CD4-positive, alpha-beta T cell treated with Interleukin-10 for 1 hour (primary cell): ENCODE measurements at regions not wholly inside any gene's neighbourhood (a gene's known extent, or its start where the extent isn't known, plus 50 kb on each side); places are given as distances from the start of the nearest gene placed in this dataset.
"Not testable (repeated sequence)": the region's sequence is repeated elsewhere in the genome, so short reads cannot be mapped to it uniquely, and the experiment has no call there.

Source experiments
- DNase-seq: peaks from one replicate; pipeline ENCODE4 v3.0.0-alpha.2; 2020

GRCh38 chr3:162684260-162684659 is 1187.7 kb downstream of the OTOL1 start:
- DNase-seq, result no peak

- no peak for DNase-seq
These were observed 1202.7 kb downstream of the OTOL1 start for GRCh38 chr3:162699291-162699690.

- DNase-seq, result no peak
These were observed 1204.6 kb downstream of the OTOL1 start for GRCh38 chr3:162701211-162701610.

- DNase-seq, result no peak
These were observed 1206.3 kb downstream of the OTOL1 start for GRCh38 chr3:162702768-162703385.

GRCh38 chr3:162704238-162704637 is 1207.6 kb downstream of the OTOL1 start:
- no peak for DNase-seq

- DNase-seq, result no peak
These were observed 1208.3 kb downstream of the OTOL1 start for GRCh38 chr3:162704799-162705385.

- not testable (repeated sequence) for DNase-seq
These were observed 1211.8 kb downstream of the OTOL1 start for GRCh38 chr3:162708394-162708793.

GRCh38 chr3:162708942-162709706 is 1212.5 kb downstream of the OTOL1 start:
- not testable (repeated sequence) for DNase-seq

- DNase-seq, result no peak
These were observed 1213.9 kb downstream of the OTOL1 start for GRCh38 chr3:162710332-162711112.

- not testable (repeated sequence) for DNase-seq
These were observed 1220.5 kb downstream of the OTOL1 start for GRCh38 chr3:162717074-162717473.

GRCh38 chr3:162718697-162719096 is 1222.1 kb downstream of the OTOL1 start:
- DNase-seq, result no peak

GRCh38 chr3:162719684-162720341 is 1223.2 kb downstream of the OTOL1 start:
- no peak for DNase-seq

- no peak for DNase-seq
These were observed 1225.1 kb downstream of the OTOL1 start for GRCh38 chr3:162721736-162722135.

GRCh38 chr3:162722337-162722736 is 1225.7 kb downstream of the OTOL1 start:
- no peak for DNase-seq

GRCh38 chr3:162722796-162723195 is 1226.2 kb downstream of the OTOL1 start:
- DNase-seq, result not testable (repeated sequence)

GRCh38 chr3:162729686-162730085 is 1233.1 kb downstream of the OTOL1 start:
- no peak for DNase-seq

- not testable (repeated sequence) for DNase-seq
These were observed 1235.4 kb downstream of the OTOL1 start for GRCh38 chr3:162731961-162732360.

- DNase-seq, result no peak
These were observed 1242.2 kb downstream of the OTOL1 start for GRCh38 chr3:162738784-162739183.

- no peak for DNase-seq
These were observed 1244.5 kb downstream of the OTOL1 start for GRCh38 chr3:162740941-162741596.

- DNase-seq, result no peak
These were observed 1245.6 kb downstream of the OTOL1 start for GRCh38 chr3:162742159-162742717.

GRCh38 chr3:162743091-162743490 is 1246.5 kb downstream of the OTOL1 start:
- DNase-seq, result no peak

GRCh38 chr3:162760789-162761188 is 1264.2 kb downstream of the OTOL1 start:
- DNase-seq, result no peak
